Activated CD4-positive, alpha-beta T cell treated with anti-CD3 and anti-CD28 coated beads for 4 hours (primary cell): ENCODE measurements at regions not wholly inside any gene's neighbourhood (a gene's known extent, or its start where the extent isn't known, plus 50 kb on each side); places are given as distances from the start of the nearest gene placed in this dataset.

Experiments
- DNase-seq, 2 donors: peaks; one replicate each; pipeline ENCODE4 v3.0.0-alpha.2; 2020

DNA sequence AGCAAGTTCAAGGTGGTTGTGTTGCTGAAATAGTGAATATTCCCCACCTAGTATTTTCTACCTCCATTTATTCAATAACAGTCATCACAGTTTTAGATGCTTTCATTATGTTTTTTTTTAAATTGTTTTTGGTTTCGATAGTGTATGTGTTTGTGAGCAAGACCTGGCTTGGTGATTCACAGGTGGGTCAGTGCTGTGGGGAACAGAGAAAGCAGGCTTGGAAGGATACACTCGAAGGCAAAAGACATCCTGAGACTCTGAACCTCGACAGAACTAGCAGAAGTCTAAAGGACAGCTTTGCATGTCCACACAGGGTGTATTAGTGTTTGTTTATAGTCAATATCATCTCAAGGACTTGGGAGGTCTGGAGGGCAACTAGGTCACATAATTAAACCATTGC is 551.5 kb downstream of the RIT2 start:
- no peak for DNase-seq

DNA sequence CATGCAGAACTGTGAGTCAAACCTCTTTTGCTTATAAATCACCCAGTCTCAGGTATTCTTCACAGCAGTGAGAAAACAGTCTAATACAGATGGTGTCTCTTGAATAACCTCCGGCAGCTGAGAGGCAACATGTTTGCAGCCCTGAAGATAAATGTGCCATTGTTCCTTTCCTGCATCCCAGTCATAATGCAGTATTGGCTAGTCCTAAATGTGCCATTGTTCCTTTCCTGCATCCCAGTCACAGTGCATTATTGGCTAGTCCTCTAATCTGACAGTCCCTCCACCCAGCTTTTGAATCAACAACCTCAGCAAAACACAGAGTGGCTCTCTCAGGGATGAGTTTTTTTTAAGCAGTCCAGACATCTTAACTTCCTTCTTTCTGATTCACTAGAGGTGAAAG is 550.7 kb downstream of the RIT2 start:
- no peak for DNase-seq

DNA sequence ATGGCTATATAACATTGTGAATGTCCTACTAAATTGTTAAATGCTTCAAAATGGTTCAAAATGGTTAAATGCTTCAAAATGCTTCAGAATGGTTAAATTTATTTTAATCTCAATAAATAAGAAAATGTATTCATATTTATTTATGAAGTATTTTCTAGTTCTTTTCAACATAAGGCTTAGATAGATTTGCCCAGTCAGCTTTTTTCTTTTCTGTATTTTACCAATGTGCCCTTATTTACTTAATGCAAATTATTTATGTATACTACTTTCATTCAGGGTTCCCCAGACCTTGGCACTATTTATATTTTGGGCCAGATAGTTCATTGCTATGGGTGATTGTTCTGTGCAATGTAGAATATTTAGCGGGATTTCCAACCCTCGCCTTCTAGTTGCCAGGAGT is 546.7 kb downstream of the RIT2 start:
- no peak for DNase-seq

GRCh38 chr18:42574871-42575270 is 540.6 kb downstream of the RIT2 start:
- no peak for DNase-seq

DNA sequence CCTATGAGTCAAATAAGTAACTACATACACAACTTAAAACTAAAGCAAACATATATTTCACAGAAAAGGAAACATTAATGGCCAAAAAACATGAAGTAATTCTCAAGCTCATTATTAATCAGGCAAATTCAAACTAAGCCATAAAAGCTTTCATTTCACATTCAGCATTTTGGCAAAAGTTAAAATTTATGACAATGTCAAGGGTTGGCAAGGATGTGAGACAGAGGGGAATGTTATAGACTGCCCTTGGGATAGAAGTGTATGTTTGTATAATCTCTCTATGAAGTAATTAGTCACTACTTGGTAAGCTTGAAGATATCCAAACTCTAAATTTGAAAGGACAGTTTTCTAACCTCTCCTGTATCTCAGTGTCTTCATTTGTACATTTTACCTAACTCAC is 539.4 kb downstream of the RIT2 start:
- no peak for DNase-seq

DNA sequence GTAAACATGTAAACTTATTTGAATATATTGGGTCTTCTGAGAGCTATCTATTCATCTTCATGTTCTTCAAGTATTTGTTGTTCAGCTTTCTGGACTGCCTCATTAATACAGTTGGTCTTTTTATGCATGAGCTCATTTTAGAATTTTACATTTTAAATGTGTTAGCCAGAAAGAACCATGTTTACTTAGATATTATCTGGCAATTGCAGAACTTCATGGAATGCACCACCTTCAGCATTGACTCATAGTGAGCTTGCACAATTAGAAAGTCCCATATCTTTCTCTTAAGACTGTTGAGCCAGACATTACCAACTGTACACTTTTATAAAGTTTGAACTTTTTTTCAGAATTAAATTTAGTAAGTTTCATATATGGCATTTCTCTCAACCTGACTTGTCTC is 536.7 kb downstream of the RIT2 start:
- no peak for DNase-seq

- DNase-seq = no peak
These were observed 533.2 kb downstream of the RIT2 start for GRCh38 chr18:42582266-42582665.

GRCh38 chr18:42583283-42583731 is 532.2 kb downstream of the RIT2 start:
- DNase-seq = no peak

GRCh38 chr18:42586601-42587000 is 528.9 kb downstream of the RIT2 start:
- DNase-seq = no peak

DNA sequence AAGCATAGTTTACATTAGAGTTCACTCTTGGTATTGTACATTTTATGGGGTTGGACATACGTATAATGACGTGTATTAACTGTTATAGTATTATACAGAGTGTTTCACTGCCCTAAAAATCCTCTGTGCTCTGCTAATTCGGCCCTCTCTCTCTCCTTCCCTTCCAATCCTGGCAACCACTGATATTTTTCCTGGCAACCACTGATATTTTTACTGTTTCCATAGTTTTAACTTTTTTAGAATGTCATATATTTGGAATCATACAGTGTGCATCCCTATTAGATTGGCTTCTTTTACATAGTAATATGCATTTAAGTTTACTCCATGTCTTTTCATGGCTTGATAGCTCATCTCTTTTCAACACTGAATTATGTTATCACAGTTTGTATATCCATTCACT is 526.7 kb downstream of the RIT2 start:
- no peak for DNase-seq

GRCh38 chr18:42604820-42605219 is 510.7 kb downstream of the RIT2 start:
- no peak for DNase-seq

GRCh38 chr18:42606886-42607495 is 508.5 kb downstream of the RIT2 start:
- DNase-seq = no peak

GRCh38 chr18:42611134-42611533 is 504.4 kb downstream of the RIT2 start:
- DNase-seq = no peak

DNA sequence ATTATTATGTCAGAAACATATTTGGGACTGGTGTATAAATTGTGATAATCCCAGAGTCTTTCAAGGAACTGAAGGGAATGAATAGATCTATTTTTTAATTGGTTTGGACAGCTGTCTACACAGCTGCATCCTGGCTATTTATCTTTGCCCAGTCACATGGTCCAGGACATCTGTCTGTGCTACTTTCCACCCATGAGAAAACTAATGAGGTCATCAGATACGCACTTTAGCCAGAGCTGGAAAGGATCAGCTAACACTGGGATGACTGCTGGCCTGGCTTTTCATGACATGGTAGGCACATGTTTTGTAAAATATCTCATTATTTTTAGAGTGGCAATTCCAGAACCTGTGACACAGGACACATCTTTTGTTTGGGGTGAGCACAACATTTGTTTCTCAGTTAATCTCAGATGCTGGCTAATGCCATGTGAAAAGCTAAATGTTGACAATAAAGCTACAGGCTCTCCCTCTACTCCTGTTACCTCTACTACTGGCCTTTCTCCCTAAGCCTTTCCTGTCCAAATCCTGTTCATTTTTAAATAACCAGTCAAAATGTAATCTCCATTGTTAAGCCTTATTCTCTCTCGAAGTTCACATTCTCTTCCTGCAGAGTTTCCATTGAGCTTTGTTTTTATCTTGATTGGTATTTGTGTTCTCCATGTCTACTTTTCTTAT is 500.7 kb downstream of the RIT2 start:
- no peak for DNase-seq

DNA sequence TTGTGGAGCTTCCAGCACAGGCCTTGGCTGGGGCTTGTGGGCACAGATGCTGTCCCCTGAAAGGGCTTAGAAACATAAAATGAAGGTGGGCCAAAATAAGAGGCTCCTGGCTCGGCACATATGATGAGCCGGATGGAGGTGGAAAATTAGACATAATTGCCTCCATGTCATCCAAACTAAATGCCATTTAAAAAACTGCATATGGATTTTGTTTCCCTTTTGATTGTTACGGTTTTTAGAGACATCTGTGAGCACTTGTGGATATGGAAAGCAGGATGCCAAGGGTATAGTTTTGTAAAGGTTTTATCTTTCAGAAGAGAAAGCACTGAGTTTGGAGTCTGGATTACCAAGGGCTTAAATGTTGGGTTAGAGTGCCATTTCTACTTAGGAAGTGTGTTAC is 498.3 kb downstream of the RIT2 start:
- no peak for DNase-seq

DNA sequence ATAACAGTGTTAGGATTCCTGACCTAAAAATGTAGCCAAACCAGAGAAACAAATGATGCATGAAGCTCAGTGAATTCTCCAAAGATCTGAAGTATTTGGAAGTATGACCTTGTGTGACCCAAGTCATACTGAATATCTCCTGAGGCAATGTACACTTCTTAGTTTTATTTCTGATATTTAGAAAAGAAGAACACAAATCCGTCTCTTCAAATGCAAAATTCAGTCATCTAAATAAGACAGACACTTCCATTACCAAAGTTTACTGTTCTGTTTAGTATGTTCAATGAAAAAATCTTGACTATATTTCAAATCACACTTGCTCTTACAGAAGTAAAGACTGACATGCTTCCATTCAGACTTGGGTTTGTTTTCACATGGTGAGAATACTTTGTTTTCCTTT is 495.7 kb downstream of the RIT2 start:
- DNase-seq = no peak

- no peak for DNase-seq
These were observed 494.8 kb downstream of the RIT2 start for GRCh38 chr18:42620657-42621056.

DNA sequence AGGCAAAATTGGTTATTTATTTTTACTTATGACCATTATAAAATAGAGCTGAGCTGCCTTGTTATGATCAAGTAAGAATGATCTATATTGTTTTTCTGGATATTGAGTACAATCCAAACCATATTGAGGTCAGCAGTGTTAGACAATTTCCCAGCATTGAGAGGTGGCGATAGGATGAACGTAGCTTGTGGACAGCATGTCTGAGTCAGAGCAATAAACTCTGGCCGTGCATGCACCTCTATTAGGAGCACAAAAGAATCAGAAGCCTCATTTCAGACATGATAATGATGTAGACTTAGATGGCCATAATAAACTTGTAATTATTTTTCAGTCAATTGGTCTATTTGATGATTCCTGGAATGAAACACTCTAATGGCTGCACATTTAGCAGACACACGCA is 491.6 kb downstream of the RIT2 start:
- no peak for DNase-seq

DNA sequence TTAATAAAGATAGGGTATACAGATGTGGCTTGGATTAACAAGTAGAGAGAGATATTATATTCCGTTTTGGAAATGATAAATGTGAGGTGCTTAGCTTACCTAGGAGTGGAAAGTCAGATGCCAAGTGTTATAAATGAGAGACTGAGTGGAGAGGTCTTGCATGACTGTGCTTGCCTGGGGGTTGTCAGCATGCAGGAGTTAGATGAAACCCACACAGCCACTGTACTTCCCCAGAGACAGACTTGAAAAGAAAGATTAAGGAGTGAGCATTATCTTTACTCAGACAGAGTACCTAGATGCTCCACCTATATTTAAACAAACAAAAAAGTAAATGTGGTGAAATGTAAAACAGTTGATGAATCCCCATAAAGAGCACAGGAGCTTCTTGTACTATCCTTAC is 482.7 kb downstream of the RIT2 start:
- DNase-seq = no peak

DNA sequence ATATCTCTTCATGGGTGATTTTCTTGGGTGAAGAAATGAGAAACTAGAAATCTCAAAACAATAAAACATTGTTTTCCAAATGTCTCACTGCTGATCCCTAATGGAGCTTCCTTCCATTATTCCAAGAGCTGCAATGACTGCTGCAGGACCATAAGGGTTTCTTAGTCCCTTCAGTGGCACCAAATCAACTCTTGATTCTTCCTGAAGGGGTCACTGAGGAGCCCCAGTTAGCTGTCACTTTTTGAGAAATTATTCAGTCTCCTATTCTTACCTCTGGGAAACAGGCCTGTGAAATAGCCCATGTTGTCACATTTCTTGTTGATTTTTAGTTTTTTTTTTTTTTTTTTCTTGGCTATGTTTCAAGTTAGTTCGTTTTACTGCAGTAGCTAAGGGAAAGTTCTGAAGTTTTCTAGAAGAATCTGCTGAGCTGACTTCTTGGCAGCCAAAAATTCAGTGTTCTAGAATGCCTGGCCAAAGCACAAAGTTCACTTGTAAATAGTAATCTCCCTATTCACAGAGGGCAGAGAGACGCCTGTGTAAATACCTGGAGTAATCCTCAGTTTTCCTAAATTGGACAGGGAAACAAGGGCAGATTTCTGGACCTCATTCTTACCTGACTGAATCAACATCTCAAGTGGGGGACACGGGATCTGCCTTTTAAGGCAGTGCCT is 480.0 kb downstream of the RIT2 start:
- no peak for DNase-seq

GRCh38 chr18:42636309-42636708 is 479.2 kb downstream of the RIT2 start:
- DNase-seq = no peak

DNA sequence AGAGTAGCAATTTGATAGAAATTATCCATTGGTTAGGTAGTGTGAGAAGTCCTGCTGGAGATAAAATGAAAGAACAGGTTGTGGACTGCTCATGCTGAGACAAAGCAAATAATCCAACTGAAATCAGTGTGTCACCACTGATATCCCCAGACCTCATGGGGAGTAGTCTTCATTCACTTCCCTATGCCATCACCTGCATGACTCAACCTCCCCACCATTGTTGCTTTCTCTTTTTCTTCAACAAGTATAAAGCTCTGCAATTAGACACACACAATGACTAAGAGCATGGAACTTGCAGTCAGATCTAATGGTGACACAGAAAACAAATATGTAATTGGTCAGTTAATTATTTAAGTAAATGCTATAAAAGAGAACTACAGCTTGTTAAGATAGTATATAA is 475.3 kb downstream of the RIT2 start:
- DNase-seq = no peak

DNA sequence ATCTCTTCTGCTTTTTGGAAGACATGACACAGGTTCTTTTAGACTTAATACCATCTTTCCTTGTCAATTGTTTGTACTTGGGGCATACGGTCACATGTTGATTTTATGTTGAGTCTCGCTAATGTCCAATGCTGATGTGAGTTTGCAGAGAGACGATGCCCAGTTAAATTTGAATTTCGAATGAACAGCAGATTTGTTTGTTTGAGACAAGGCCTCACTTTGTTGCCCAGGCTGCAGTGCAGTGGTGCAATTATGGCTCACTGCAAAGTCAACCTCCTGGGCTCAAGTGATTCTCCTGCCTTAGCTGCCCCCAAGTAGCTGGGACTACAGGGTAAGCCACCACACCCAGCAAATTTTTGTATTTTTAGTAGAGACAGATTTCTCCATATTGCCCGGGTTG is 473.5 kb downstream of the RIT2 start:
- no peak for DNase-seq

- DNase-seq = no peak
These were observed 470.8 kb downstream of the RIT2 start for GRCh38 chr18:42644729-42645131.
